NCI-H69 (cell line): ENCODE measurements at regions not wholly inside any gene's neighbourhood (a gene's known extent, or its start where the extent isn't known, plus 50 kb on each side); places are given as distances from the start of the nearest gene placed in this dataset.

ENCODE experiments used
- DNase-seq: peaks from one replicate; lab custom pipeline; 2025; lab: John Stamatoyannopoulos, UW

- peak; percentile 8 for DNase-seq
These were observed 72.4 kb upstream of the SYT1 start for GRCh38 chr12:78792052-78792698.

GRCh38 chr12:78793491-78793890 is 71.1 kb upstream of the SYT1 start:
- DNase-seq = no peak

GRCh38 chr12:78793982-78794381 is 70.6 kb upstream of the SYT1 start:
- DNase-seq = no peak

- DNase-seq = no peak
These were observed 68.6 kb upstream of the SYT1 start for GRCh38 chr12:78795934-78796445.

- no peak for DNase-seq
These were observed 67.2 kb upstream of the SYT1 start for GRCh38 chr12:78797196-78797931.

GRCh38 chr12:78799649-78800048 is 64.9 kb upstream of the SYT1 start:
- DNase-seq = peak; percentile 92

GRCh38 chr12:78802593-78802992 is 62.0 kb upstream of the SYT1 start:
- no peak for DNase-seq

- DNase-seq = no peak
These were observed 60.3 kb upstream of the SYT1 start for GRCh38 chr12:78804262-78804661.
